ENCODE measurements at regions not wholly inside any gene's neighbourhood (a gene's known extent, or its start where the extent isn't known, plus 50 kb on each side); places are given as distances from the start of the nearest gene placed in this dataset.

- H3K36me3 ChIP-seq: no peaks in the 10 kb centered on the region
- H3K9me3 ChIP-seq: no peaks in the 10 kb centered on the region
- DNase-seq (ENCODE audit: low spot score): no peak
- H3K27me3 ChIP-seq (replicated peaks; ENCODE audit: insufficient read depth): no peaks in the 10 kb centered on the region
- WGBS: 58% methylated on average over 1 of the region's 1 CpG
- TF ChIP-seq, protein P1, sequence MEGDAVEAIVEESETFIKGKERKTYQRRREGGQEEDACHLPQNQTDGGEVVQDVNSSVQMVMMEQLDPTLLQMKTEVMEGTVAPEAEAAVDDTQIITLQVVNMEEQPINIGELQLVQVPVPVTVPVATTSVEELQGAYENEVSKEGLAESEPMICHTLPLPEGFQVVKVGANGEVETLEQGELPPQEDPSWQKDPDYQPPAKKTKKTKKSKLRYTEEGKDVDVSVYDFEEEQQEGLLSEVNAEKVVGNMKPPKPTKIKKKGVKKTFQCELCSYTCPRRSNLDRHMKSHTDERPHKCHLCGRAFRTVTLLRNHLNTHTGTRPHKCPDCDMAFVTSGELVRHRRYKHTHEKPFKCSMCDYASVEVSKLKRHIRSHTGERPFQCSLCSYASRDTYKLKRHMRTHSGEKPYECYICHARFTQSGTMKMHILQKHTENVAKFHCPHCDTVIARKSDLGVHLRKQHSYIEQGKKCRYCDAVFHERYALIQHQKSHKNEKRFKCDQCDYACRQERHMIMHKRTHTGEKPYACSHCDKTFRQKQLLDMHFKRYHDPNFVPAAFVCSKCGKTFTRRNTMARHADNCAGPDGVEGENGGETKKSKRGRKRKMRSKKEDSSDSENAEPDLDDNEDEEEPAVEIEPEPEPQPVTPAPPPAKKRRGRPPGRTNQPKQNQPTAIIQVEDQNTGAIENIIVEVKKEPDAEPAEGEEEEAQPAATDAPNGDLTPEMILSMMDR (IDR thresholded peaks at IDR 0.05): no peak
- TF ChIP-seq POLR2A (IDR thresholded peaks at IDR 0.05) (no peak), POLR2AphosphoS5 (IDR thresholded peaks at IDR 0.05) (no peak)
- no peaks in the 10 kb centered on the region for H3K4me1 ChIP-seq (replicated peaks)
- intact Hi-C loops (cut with DNase I): no loop called here
- no peak overlapping the region for H3K4me3 ChIP-seq
- no peak overlapping the region for H3K27ac ChIP-seq
Observed at GRCh38 chr9:99694393-99694792, 127.3 kb upstream of the NR4A3 start.

DNA sequence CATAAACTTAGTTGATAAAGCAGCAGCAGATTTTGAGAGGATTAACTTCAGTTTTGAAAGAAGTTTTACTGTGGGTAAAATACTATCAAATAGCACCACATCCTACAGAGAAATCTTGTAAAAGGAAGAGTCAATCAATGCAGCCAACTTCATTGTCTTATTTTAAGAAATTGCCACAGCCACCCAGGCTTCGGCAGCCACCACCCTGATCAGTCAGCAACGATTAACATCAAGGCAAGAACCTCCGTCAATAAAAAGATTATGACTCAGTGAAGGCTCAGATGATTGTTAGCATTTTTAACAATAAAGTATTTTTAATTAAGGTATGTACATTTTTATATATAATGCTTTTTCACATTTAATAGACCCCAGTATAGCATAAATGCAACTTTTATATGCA lies 122.3 kb upstream of the NR4A3 start:
- 74% methylated on average over 3 of the region's 3 CpGs for WGBS
- no peak for DNase-seq (ENCODE audit: low spot score)
- intact Hi-C loops (cut with DNase I): no loop called here
- H3K4me3 ChIP-seq: no peak overlapping the region
- TF ChIP-seq, protein P1 (IDR thresholded peaks at IDR 0.05): no peak
- no peak for TF ChIP-seq POLR2AphosphoS5 (IDR thresholded peaks at IDR 0.05)
- no peak for TF ChIP-seq POLR2A (IDR thresholded peaks at IDR 0.05)
- no peaks in the 10 kb centered on the region for H3K36me3 ChIP-seq
- H3K4me1 ChIP-seq (replicated peaks): no peaks in the 10 kb centered on the region
- H3K9me3 ChIP-seq: no peaks in the 10 kb centered on the region
- H3K27ac ChIP-seq: no peak overlapping the region
- no peaks in the 10 kb centered on the region for H3K27me3 ChIP-seq (replicated peaks; ENCODE audit: insufficient read depth)

- Histone ChIP-seq H3K4me1 (replicated peaks) (no peaks in the 10 kb centered on the region), H3K27ac (no peak overlapping the region), H3K27me3 (replicated peaks; ENCODE audit: insufficient read depth) (no peaks in the 10 kb centered on the region), H3K9me3 (no peaks in the 10 kb centered on the region), H3K36me3 (no peaks in the 10 kb centered on the region), H3K4me3 (no peak overlapping the region)
- DNase-seq (ENCODE audit: low spot score): no peak
- intact Hi-C loops (cut with DNase I): no loop called here
- TF ChIP-seq, protein P1 (IDR thresholded peaks at IDR 0.05): no peak
- TF ChIP-seq POLR2AphosphoS5 (IDR thresholded peaks at IDR 0.05): no peak
Observed at GRCh38 chr9:99712214-99712613, 109.5 kb upstream of the NR4A3 start.

DNA sequence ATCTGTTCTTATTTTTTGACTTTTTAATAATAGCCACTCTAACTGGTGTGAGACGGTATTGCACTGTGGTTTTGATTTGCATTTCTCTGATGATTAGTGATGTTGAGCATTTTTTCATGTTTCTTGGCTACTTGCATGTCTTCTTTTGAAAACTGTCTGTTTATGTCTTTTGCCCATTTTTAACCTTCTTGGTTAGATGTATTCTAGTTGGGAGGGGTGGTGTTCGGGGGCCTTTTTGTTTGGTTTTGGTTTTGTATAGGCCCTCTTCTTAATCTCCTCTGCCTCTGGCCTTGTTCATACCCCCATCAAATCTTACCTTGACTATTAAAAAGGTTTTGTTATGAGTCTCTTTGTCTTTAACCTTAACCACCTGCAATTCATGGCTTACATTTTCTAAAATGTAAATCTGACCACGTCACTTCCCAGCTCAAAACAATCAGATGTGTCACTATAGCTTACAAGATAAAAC lies 107.8 kb upstream of the NR4A3 start:
- TF ChIP-seq POLR2AphosphoS5 (IDR thresholded peaks at IDR 0.05) (no peak), POLR2A (IDR thresholded peaks at IDR 0.05) (no peak)
- TF ChIP-seq, protein P1 (IDR thresholded peaks at IDR 0.05): no peak
- Histone ChIP-seq H3K4me3 (no peak overlapping the region), H3K27ac (no peak overlapping the region), H3K36me3 (no peaks in the 10 kb centered on the region), H3K9me3 (no peaks in the 10 kb centered on the region), H3K4me1 (replicated peaks) (no peaks in the 10 kb centered on the region), H3K27me3 (replicated peaks; ENCODE audit: insufficient read depth) (no peaks in the 10 kb centered on the region)
- DNase-seq (ENCODE audit: low spot score): no peak
- intact Hi-C loops (cut with DNase I): no loop called here
- WGBS: 89% methylated on average over 3 of the region's 3 CpGs

DNA sequence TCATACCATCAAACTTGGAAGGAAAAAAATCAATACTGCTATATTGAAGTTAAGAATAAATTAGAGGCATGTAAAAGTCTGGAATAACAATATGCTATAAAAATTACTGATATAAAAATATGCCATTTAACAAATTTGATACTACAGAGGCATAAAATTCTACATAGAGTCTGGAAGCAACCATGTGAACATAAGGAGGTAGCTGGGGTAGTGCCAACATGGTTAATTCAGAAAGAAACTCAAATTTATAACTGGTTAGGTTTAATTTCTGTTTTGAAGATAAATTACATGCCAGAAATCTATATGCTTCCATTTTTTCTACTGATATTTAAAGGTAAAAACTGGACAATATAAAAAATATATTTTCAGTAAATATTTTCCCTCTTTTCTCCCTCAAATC lies 103.1 kb upstream of the NR4A3 start:
- no peak for DNase-seq (ENCODE audit: low spot score)
- Histone ChIP-seq H3K4me3 (no peak overlapping the region), H3K27ac (no peak overlapping the region), H3K27me3 (replicated peaks; ENCODE audit: insufficient read depth) (no peaks in the 10 kb centered on the region), H3K9me3 (no peaks in the 10 kb centered on the region), H3K4me1 (replicated peaks) (no peaks in the 10 kb centered on the region), H3K36me3 (no peaks in the 10 kb centered on the region)
- intact Hi-C loops (cut with DNase I): no loop called here
- TF ChIP-seq POLR2A (IDR thresholded peaks at IDR 0.05) (no peak), POLR2AphosphoS5 (IDR thresholded peaks at IDR 0.05) (no peak)
- TF ChIP-seq, protein P1 (IDR thresholded peaks at IDR 0.05): no peak
